OCI-LY1 (cell line): ENCODE measurements at regions not wholly inside any gene's neighbourhood (a gene's known extent, or its start where the extent isn't known, plus 50 kb on each side); places are given as distances from the start of the nearest gene placed in this dataset.

Experiments used
- H2AFZ ChIP-seq: fragments of 200-600 bp; sonication (generic), shearing (Covaris generic); 2 replicates; pipeline ENCODE4 v1.6.0; 2014; ENCODE audit warnings: antibody characterized with exemption, mild to moderate bottlenecking, low read length
- H3F3A ChIP-seq: fragments of 200-600 bp; sonication (generic), shearing (Covaris generic); 2 replicates; pipeline ENCODE4 v1.6.0; 2014; ENCODE audit warnings: mild to moderate bottlenecking, antibody characterized with exemption, low read length, moderate library complexity; ENCODE audit not compliant: insufficient read depth
- H3K27ac ChIP-seq: fragments of 200-600 bp; sonication (generic); 2 replicates; pipeline ENCODE4 v1.5.1; 2014; ENCODE audit warnings: low read length, mixed run types, mild to moderate bottlenecking, low read depth; ENCODE audit not compliant: poor library complexity, severe bottlenecking
- H3K27me3 ChIP-seq: fragments of 200-600 bp; sonication (generic); 2 replicates; pipeline ENCODE4 v1.6.0; 2014; ENCODE audit warnings: antibody characterized with exemption, mild to moderate bottlenecking, low read length, moderate library complexity; ENCODE audit not compliant: insufficient read depth
- H3K36me3 ChIP-seq: fragments of 200-600 bp; sonication (generic); 2 replicates; pipeline ENCODE4 v1.6.1; 2014; ENCODE audit warnings: mild to moderate bottlenecking, antibody characterized with exemption, low read length, moderate library complexity, mixed read lengths; ENCODE audit not compliant: insufficient read depth
- H3K4me1 ChIP-seq: fragments of 200-600 bp; sonication (generic); 2 replicates; pipeline ENCODE4 v1.5.1; 2014; ENCODE audit warnings: mild to moderate bottlenecking, low read length, moderate library complexity; ENCODE audit not compliant: insufficient read depth, severe bottlenecking
- H3K4me2 ChIP-seq: fragments of 200-600 bp; sonication (generic), shearing (Covaris generic); 2 replicates; pipeline ENCODE4 v1.6.1; 2014; ENCODE audit warnings: low read length
- H3K4me3 ChIP-seq: fragments of 200-600 bp; sonication (generic); 2 replicates; pipeline ENCODE4 v1.5.1; 2014; ENCODE audit warnings: low read length, low read depth, mild to moderate bottlenecking, mixed read lengths; ENCODE audit not compliant: poor library complexity, severe bottlenecking
- H3K79me2 ChIP-seq: fragments of 200-600 bp; shearing (Covaris generic); 2 replicates; pipeline ENCODE4 v1.6.1; 2016; ENCODE audit warnings: mixed run types, low read length, mixed read lengths; ENCODE audit not compliant: insufficient read depth
- H3K9ac ChIP-seq: fragments of 200-600 bp; sonication (generic), shearing (Covaris generic); 2 replicates; pipeline ENCODE4 v1.6.1; 2014; ENCODE audit warnings: mild to moderate bottlenecking, low read length, mixed read lengths
- H3K9me2 ChIP-seq: fragments of 200-600 bp; sonication (generic), shearing (Covaris generic); 2 replicates; pipeline ENCODE4 v1.6.1; 2014; ENCODE audit warnings: low read depth, mild to moderate bottlenecking, low read length, mixed read lengths
- H3K9me3 ChIP-seq: fragments of 200-600 bp; shearing (Covaris generic); 2 replicates; pipeline ENCODE4 v1.6.1; 2014; ENCODE audit warnings: low read length, mixed read lengths
- H4K20me1 ChIP-seq: fragments of 200-600 bp; sonication (generic), shearing (Covaris generic); 2 replicates; pipeline ENCODE4 v1.6.0; 2016; ENCODE audit warnings: mild to moderate bottlenecking, low read length; ENCODE audit not compliant: insufficient read depth
- CTCF ChIP-seq: fragments of 200-600 bp; sonication (generic), shearing (Covaris generic); IDR thresholded peaks from 2 replicates; pipeline ENCODE4 v1.5.1; 2017; ENCODE audit warnings: mild to moderate bottlenecking, antibody characterized with exemption, low read length, moderate library complexity, mixed read lengths
- EZH2 ChIP-seq: fragments of 200-600 bp; sonication (generic), shearing (Covaris generic); IDR thresholded peaks from 2 replicates; pipeline ENCODE4 v1.8.0; 2017; ENCODE audit warnings: borderline replicate concordance, mixed run types, mild to moderate bottlenecking, antibody characterized with exemption, low read length, moderate library complexity, mixed read lengths

- H3K4me2 ChIP-seq = no peak overlapping the region
- TF ChIP-seq CTCF (no peak), EZH2 (no peak)
- H3F3A ChIP-seq = no peaks in the 10 kb centered on the region
- no peaks in the 10 kb centered on the region for H3K79me2 ChIP-seq
- no peaks in the 10 kb centered on the region for H3K4me1 ChIP-seq
- no peaks in the 10 kb centered on the region for H3K9me3 ChIP-seq
- H3K4me3 ChIP-seq = no peak overlapping the region
- no peaks in the 10 kb centered on the region for H4K20me1 ChIP-seq
- H3K36me3 ChIP-seq = no peaks in the 10 kb centered on the region
- no peaks in the 10 kb centered on the region for H3K27me3 ChIP-seq
- H3K27ac ChIP-seq = no peak overlapping the region
- no peaks in the 10 kb centered on the region for H3K9me2 ChIP-seq
- no peak overlapping the region for H3K9ac ChIP-seq
- no peak overlapping the region for H2AFZ ChIP-seq
Observed at GRCh38 chr12:111283966-111284365, 84.9 kb downstream of the PHETA1 start.

DNA sequence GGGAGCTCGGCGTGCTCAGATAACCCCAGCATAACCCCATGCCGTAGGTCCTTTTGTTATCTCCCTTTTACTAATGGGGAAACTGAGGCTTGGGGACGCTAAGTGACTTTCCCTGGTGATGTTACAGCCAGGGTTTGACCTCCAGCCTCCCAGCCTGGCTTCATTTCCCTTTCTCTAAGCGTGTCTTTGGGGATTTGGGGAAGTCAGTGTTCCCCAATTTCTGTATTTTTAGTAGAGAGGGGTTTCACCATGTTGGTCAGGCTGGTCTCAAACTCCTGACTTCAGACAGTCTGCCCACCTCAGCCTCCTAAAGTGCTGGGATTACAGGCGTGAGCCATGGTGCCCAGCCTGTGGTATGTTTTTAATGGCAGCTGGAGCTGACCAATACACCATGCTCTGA, 85.4 kb downstream of the PHETA1 start:
- no peaks in the 10 kb centered on the region for H3K79me2 ChIP-seq
- no peaks in the 10 kb centered on the region for H3K27me3 ChIP-seq
- H3K4me3 ChIP-seq = no peak overlapping the region
- no peaks in the 10 kb centered on the region for H3K36me3 ChIP-seq
- no peak overlapping the region for H2AFZ ChIP-seq
- H3K9ac ChIP-seq = no peak overlapping the region
- H3K4me2 ChIP-seq = no peak overlapping the region
- no peaks in the 10 kb centered on the region for H3K9me3 ChIP-seq
- TF ChIP-seq CTCF = no peak
- no peak for TF ChIP-seq EZH2
- H4K20me1 ChIP-seq = no peaks in the 10 kb centered on the region
- H3F3A ChIP-seq = no peaks in the 10 kb centered on the region
- no peaks in the 10 kb centered on the region for H3K9me2 ChIP-seq
- no peaks in the 10 kb centered on the region for H3K4me1 ChIP-seq
- no peak overlapping the region for H3K27ac ChIP-seq

DNA sequence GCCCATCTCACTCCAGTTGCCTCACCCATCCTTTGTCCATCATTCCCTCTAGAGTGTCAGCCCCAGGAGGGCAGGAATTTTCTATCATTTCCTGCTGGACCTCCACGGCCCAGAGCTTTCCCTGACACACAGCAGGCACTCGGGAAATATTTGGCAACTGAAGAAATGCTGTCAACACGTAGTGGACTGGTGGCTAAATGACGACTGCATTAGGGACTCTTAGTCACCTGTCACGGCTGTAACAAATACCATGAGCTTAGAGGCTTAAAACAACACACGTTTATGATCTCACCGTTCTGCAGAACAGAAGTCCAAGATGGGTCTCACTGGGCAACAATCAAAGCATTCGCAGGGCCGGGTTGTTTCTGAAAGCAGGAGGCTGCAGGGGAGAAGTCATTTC, 91.3 kb downstream of the PHETA1 start:
- H3K27ac ChIP-seq = no peak overlapping the region

More for the DNA sequence above, 91.3 kb downstream of the PHETA1 start:
- Histone ChIP-seq H3K79me2 (no peaks in the 10 kb centered on the region), H3K9me2 (no peaks in the 10 kb centered on the region), H3K4me3 (no peak overlapping the region), H3K4me1 (no peaks in the 10 kb centered on the region), H3K9me3 (no peaks in the 10 kb centered on the region), H4K20me1 (no peaks in the 10 kb centered on the region), H3K9ac (no peak overlapping the region), H2AFZ (no peak overlapping the region), H3F3A (no peaks in the 10 kb centered on the region), H3K36me3 (no peaks in the 10 kb centered on the region), H3K27me3 (no peaks in the 10 kb centered on the region), H3K4me2 (no peak overlapping the region)
- TF ChIP-seq EZH2 = no peak
- TF ChIP-seq CTCF = no peak
